Activated CD4-positive, alpha-beta T cell treated with anti-CD3 and anti-CD28 coated beads, Interleukin-2, amount 10 ng/mL, durations not matched to agents 7 days and 5 days (primary cell): ENCODE measurements at regions not wholly inside any gene's neighbourhood (a gene's known extent, or its start where the extent isn't known, plus 50 kb on each side); places are given as distances from the start of the nearest gene placed in this dataset.

Source experiments
- CTCF ChIA-PET: fragments of 350-600 bp; sonication (Branson Sonifier 250); formaldehyde crosslinking; loops from one replicate; lab custom pipeline; 2021; ENCODE audit warnings: antibody characterized with exemption; lab: Charles Lee
- POLR2A ChIA-PET: fragments of 350-600 bp; sonication (Branson Sonifier 250); formaldehyde crosslinking; loops from one replicate; lab custom pipeline; 2021; ENCODE audit warnings: antibody characterized with exemption; lab: Charles Lee
- DNase-seq: peaks from one replicate; pipeline ENCODE4 v3.0.0-alpha.2; 2020
- H3K27ac Mint-ChIP-seq: one replicate; pipeline ENCODE4 v1.8.0; 2021; ENCODE audit warnings: mild to moderate bottlenecking, moderate library complexity, mixed read lengths
- H3K27me3 Mint-ChIP-seq: one replicate; pipeline ENCODE4 v1.8.0; 2021; ENCODE audit warnings: mixed read lengths
- H3K36me3 Mint-ChIP-seq: one replicate; pipeline ENCODE4 v1.8.0; 2021; ENCODE audit warnings: low read depth, mixed read lengths
- H3K4me1 Mint-ChIP-seq: one replicate; pipeline ENCODE4 v1.8.0; 2021; ENCODE audit warnings: mixed read lengths
- H3K4me3 Mint-ChIP-seq: one replicate; pipeline ENCODE4 v1.8.0; 2021; ENCODE audit warnings: mild to moderate bottlenecking, moderate library complexity, mixed read lengths
- H3K9me3 Mint-ChIP-seq: one replicate; pipeline ENCODE4 v1.8.0; 2021; ENCODE audit warnings: mixed read lengths

DNA sequence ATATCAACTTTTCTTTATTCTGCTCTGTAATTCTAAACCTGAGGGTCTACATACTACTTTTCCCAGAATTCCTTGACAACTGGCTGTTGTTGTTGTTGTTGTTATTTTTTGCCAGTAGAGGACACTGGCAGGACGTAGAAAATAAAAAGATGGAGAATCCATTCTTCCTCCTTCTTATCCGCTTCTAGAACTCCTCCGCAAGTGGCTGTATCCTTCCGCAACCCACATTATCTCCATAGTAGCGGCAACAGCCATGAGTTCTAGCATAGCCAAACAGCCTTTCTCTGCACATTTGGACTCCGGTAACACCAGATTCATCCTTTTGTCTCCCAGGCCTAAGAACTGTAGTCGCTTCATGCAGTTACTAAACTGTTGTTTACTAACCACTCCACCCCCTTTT is 91.1 kb upstream of the CACHD1 start:
- Mint-ChIP-seq H3K27me3 (peaks cover 6% of the 10 kb centered on the region), H3K4me3 (no peak overlapping the region), H3K36me3 (no peaks in the 10 kb centered on the region), H3K4me1 (no peaks in the 10 kb centered on the region), H3K27ac (no peak overlapping the region), H3K9me3 (no peaks in the 10 kb centered on the region)
- ChIA-PET CTCF (no interaction called here), POLR2A (no interaction called here)
- no peak for DNase-seq

DNA sequence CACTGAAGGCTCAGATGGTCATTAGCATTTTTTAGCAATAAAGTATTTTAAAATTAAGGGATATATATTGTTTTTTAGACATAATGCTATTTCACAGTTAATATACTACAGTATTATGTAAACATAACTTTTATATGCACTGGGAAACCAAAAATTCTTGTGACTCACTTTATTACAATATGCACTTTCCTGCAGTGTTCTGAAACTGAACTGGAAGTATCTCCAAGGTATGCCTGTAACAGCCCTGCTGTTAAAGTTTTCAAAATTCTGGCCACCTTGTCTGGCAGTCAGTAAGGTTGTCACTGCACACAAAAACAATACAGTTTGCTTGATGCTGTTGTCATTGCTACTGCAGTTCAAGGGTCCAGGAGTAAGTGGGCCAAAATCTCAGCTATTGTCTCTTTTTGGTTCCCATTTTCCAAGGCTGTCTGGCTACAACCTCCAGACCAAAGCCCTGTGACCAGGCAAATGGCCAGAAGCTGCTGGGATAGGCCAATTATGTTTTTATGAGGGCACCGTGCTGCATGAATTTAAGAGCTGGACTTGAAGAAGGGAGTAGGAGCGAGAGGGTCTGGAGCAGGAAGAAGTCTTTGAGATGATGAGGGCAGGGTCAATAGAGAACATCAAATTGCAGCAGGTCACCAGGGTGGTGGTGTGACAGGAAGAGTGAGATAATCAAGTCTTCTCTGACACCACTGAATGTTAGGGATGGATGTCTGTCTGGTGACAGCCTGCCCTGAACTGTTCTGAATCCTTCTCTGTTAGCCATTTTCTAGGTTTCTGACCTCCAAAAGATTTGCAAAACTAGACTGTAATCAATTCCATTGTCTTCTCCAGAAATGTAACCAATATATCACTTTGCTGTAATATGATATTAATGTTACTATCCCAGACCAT is 82.3 kb upstream of the CACHD1 start:
- CTCF ChIA-PET = no interaction called here

DNA sequence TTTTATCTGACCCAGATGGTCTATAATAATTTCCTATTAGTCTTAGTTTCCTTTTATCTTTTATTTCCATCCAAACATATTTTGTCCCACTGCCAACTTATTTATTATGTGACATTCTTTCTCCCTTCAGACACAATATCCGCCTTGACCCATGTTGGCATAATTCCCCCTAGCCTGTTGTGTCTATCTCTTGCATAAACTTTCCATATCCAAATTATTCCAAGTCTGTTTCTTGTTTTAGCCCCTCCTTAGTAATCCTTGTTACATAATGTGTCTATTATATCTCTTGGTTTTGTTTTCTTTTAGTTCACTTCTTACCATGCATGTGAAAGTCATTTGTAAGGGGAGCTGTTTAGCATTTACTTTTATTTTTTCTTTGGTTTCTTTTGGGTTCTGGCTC is 81.6 kb upstream of the CACHD1 start:
- Mint-ChIP-seq H3K36me3 (no peaks in the 10 kb centered on the region), H3K4me1 (no peaks in the 10 kb centered on the region), H3K9me3 (no peaks in the 10 kb centered on the region), H3K27ac (no peak overlapping the region), H3K4me3 (no peak overlapping the region), H3K27me3 (no peaks in the 10 kb centered on the region)
- ChIA-PET CTCF (no interaction called here), POLR2A (no interaction called here)
- no peak for DNase-seq

More for the DNA sequence above, 82.3 kb upstream of the CACHD1 start:
- H3K9me3 Mint-ChIP-seq = no peaks in the 10 kb centered on the region
- no peak for DNase-seq
- H3K4me1 Mint-ChIP-seq = no peaks in the 10 kb centered on the region
- no peak overlapping the region for H3K4me3 Mint-ChIP-seq
- POLR2A ChIA-PET = no interaction called here
- no peak overlapping the region for H3K27ac Mint-ChIP-seq
- no peaks in the 10 kb centered on the region for H3K27me3 Mint-ChIP-seq
- no peaks in the 10 kb centered on the region for H3K36me3 Mint-ChIP-seq

DNA sequence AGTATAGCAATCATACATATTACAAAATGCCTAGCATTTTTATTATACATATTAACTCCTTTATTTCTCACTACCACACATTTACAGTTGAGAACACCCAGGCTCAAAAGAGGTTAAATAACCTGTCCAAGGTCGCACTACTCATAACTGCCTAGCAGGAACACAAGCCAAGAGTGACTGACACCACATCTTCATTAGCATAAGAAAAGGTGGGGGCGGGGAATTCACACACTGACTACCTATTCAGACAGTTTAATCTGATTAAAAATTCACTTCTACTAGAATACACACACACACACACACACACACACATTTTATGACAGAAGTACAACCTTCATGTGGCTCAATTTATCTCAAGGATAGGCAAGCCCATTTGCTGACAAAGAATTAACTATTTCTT is 77.8 kb upstream of the CACHD1 start:
- Mint-ChIP-seq H3K4me3 (no peak overlapping the region), H3K36me3 (no peaks in the 10 kb centered on the region), H3K27me3 (peaks cover 4% of the 10 kb centered on the region), H3K4me1 (no peaks in the 10 kb centered on the region), H3K9me3 (no peaks in the 10 kb centered on the region), H3K27ac (no peak overlapping the region)
- no peak for DNase-seq
- POLR2A ChIA-PET = no interaction called here
- CTCF ChIA-PET = no interaction called here

DNA sequence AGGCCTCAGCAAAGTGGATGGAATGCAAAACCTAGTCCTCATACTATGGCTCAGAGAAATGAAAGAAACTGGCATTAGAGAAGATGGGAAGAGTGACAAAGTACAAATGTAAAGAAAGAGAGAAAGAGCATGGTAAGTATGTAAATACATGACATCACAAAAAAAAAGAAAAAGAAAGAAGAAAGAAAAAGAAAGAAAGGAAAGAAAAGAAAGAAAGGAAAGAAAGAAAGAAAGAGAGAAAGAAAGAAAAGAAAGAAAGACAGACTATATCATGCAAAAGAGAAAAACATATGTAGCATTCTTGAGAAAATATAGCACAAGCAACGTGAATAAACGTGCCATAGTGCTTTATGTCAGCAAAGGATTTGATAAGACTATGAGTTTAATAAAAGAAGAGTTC is 76.1 kb upstream of the CACHD1 start:
- Mint-ChIP-seq H3K36me3 (no peaks in the 10 kb centered on the region), H3K4me1 (no peaks in the 10 kb centered on the region), H3K9me3 (no peaks in the 10 kb centered on the region), H3K27ac (no peak overlapping the region), H3K4me3 (no peak overlapping the region), H3K27me3 (peaks cover 4% of the 10 kb centered on the region)
- ChIA-PET CTCF (no interaction called here), POLR2A (no interaction called here)
- DNase-seq = no peak

DNA sequence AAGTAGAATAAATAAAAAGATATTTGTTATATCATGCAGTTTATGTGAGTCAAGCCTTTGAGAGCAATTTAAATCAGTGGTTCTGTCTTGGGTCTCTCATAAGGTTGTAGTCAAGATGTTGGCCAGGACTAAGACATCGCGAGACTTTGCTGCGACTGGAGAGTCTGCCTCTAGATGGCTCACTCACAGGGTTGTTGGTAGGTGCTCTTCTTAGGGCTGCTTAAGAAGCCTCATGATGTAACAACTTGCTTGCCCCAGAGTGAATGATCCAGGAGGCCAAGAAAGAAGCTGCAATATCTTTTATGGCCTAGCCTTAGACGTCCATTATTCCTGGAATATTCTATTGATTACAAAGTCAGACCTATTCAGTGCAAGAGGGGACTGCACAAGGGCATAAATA is 73.1 kb upstream of the CACHD1 start:
- POLR2A ChIA-PET = no interaction called here
- Mint-ChIP-seq H3K9me3 (no peaks in the 10 kb centered on the region), H3K4me1 (no peaks in the 10 kb centered on the region), H3K4me3 (no peak overlapping the region), H3K27me3 (peaks cover 4% of the 10 kb centered on the region), H3K27ac (no peak overlapping the region), H3K36me3 (no peaks in the 10 kb centered on the region)
- CTCF ChIA-PET = no interaction called here
- DNase-seq = no peak

DNA sequence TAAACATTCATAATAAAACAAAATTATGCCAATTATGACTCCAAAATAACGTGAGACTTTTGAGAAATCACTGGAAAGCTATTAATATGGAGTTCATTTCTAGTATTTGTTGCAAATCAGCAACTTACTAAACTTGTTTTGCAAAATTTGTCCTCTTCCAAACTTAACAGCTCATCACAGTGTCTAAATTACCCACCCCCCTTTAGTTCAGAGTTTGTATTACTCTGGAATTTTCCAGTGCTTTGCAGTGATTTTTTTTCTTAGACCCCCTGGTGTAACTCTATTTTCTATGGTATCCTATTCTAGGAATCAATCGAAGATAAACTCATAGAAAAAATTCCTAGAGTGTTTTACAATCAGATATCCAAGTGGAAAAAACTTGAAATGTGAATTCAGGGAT is 72.4 kb upstream of the CACHD1 start:
- Mint-ChIP-seq H3K36me3 (no peaks in the 10 kb centered on the region), H3K4me3 (no peak overlapping the region), H3K9me3 (no peaks in the 10 kb centered on the region), H3K27me3 (peaks cover 4% of the 10 kb centered on the region), H3K27ac (no peak overlapping the region), H3K4me1 (no peaks in the 10 kb centered on the region)
- DNase-seq = no peak
- CTCF ChIA-PET = no interaction called here
- POLR2A ChIA-PET = no interaction called here

DNA sequence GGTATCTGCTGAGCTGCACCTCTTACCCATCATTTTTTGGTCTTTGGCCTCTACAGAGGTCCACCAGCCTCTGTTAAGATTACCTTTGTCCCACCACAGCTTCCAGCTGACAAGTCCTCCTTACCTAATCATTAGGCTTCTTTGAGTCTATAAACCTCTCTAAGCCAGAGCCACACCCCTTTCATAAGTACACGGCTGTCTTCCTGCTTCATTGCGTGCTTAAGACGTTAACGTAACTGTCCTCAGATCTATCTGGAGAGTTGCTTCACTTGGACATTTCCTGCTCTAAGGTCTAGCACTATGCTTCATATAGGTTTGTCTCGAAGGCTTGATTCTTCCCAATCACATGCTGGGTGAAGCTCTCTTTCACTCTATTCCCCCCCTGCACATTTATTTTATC is 71.0 kb upstream of the CACHD1 start:
- ChIA-PET CTCF (no interaction called here), POLR2A (no interaction called here)
- DNase-seq = no peak
- Mint-ChIP-seq H3K4me1 (no peaks in the 10 kb centered on the region), H3K27me3 (peaks cover 4% of the 10 kb centered on the region), H3K27ac (no peak overlapping the region), H3K36me3 (no peaks in the 10 kb centered on the region), H3K4me3 (no peak overlapping the region), H3K9me3 (no peaks in the 10 kb centered on the region)

DNA sequence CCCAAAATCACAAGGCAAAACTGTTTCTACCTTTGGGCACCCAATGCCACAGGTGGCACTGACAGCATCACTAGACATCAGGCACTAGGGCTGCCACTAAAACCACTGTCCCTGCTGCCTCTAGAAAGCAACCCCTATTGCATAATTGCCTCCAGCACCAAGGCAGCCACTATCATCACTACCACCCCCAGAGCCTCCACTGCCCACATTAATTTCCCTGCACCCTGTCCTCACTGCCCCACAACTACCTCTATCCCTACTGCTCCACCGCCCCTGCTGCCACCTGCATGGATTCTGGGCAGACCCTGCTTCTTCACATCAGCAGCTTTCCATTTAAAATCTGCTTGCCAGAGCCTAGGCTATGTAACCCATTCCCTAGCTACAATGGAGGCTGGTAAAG is 68.6 kb upstream of the CACHD1 start:
- Mint-ChIP-seq H3K9me3 (no peaks in the 10 kb centered on the region), H3K27ac (no peak overlapping the region), H3K27me3 (peaks cover 2% of the 10 kb centered on the region), H3K4me1 (no peaks in the 10 kb centered on the region), H3K4me3 (no peak overlapping the region), H3K36me3 (no peaks in the 10 kb centered on the region)
- no peak for DNase-seq
- CTCF ChIA-PET = no interaction called here
- POLR2A ChIA-PET = no interaction called here

DNA sequence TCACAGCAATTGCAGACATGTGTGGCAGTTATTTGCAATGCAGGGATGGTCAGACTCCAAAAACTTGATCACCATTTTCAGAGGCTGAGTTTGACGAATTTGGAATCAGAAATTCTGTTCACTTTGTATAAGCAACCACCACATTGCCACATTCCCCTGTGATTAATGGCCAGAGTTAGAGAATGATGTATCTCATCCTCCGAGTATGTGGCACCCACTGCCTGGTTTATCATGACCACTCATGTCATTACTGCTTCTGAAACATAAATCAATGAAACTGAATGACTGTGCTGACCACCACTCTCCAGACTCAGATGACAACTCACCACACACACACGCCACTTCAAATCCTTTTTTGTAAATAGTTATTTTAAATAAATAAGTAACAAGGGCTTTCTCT is 66.6 kb upstream of the CACHD1 start:
- Mint-ChIP-seq H3K36me3 (no peaks in the 10 kb centered on the region), H3K27ac (no peak overlapping the region)
- CTCF ChIA-PET = no interaction called here

DNA sequence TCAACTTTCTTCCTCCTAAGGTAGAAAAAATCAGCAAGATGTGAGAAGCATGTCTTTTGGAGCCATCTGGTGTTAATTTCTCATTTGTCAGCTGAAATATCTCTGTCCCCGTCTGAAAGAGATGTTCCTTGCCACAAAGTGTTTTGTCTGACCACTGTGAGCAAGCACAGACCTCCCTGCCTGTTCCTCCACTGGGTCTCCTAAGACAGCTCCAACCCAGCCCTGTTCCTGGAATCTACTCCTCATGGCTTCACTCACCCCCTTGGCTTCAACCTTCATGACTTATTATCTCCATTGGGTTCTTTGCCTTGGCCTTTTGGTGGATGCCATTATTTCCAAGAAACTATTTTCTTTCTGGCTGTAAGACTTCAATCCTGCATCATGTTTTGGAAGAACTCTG is 65.7 kb upstream of the CACHD1 start:
- no peaks in the 10 kb centered on the region for H3K4me1 Mint-ChIP-seq
- no peak for DNase-seq
- CTCF ChIA-PET = no interaction called here
- no peak overlapping the region for H3K27ac Mint-ChIP-seq
- H3K27me3 Mint-ChIP-seq = peaks cover 5% of the 10 kb centered on the region
- POLR2A ChIA-PET = no interaction called here
- H3K4me3 Mint-ChIP-seq = no peak overlapping the region
- H3K36me3 Mint-ChIP-seq = no peaks in the 10 kb centered on the region
- no peaks in the 10 kb centered on the region for H3K9me3 Mint-ChIP-seq

More for the DNA sequence above, 66.6 kb upstream of the CACHD1 start:
- POLR2A ChIA-PET = no interaction called here
- no peak for DNase-seq
- Mint-ChIP-seq H3K4me1 (no peaks in the 10 kb centered on the region), H3K27me3 (peaks cover 3% of the 10 kb centered on the region), H3K9me3 (no peaks in the 10 kb centered on the region), H3K4me3 (no peak overlapping the region)

DNA sequence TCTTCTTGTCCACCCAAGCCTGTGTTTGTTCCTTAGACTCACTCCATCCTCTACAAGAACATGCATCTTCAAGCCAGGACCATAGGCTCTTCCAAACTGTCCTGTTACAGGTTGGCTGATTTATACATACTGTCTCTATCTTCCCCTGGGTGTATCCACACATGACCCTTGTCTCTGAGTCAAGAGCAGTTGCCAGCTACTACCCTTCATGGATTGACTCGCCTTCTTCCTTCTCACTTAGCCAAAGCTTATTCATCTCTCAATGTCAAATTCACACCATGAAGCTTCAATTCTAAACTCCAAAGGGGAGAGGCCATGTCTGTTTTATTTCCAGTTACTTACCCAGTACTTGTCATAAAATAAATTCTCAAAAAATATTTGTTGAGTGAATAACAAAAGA is 64.1 kb upstream of the CACHD1 start:
- ChIA-PET POLR2A (no interaction called here), CTCF (no interaction called here)
- no peaks in the 10 kb centered on the region for H3K36me3 Mint-ChIP-seq
- DNase-seq = no peak
- no peaks in the 10 kb centered on the region for H3K4me1 Mint-ChIP-seq
- H3K4me3 Mint-ChIP-seq = no peak overlapping the region
- peaks cover 8% of the 10 kb centered on the region for H3K27me3 Mint-ChIP-seq
- H3K9me3 Mint-ChIP-seq = no peaks in the 10 kb centered on the region
- H3K27ac Mint-ChIP-seq = no peak overlapping the region

DNA sequence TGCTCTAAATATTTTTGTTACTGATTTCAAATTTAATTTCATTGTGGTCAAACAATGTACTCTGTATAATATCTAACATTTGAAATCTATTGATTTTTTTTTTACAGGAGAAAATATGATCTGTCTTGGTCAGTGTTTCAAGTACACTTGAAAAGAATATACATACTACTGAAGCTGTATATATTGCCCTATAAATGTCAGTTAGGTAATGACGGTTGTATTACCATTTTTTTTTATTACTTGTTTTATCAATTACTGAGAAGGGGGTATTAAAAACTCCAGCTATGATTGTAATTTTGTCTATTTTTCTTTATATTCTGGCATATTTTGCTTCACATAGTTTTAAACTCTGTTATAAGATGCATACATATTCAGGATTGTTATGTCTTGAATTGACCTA is 59.7 kb upstream of the CACHD1 start:
- Mint-ChIP-seq H3K4me3 (no peak overlapping the region), H3K4me1 (no peaks in the 10 kb centered on the region), H3K27ac (no peak overlapping the region), H3K9me3 (no peaks in the 10 kb centered on the region), H3K36me3 (no peaks in the 10 kb centered on the region), H3K27me3 (peaks cover 6% of the 10 kb centered on the region)
- no peak for DNase-seq
- CTCF ChIA-PET = interaction anchor here (0.6 to 0.7 kb wide), 2 partner anchors 161 to 597 kb away, joined by 3 read pairs; no protein-coding TSS in a partner anchor
- POLR2A ChIA-PET = no interaction called here
